ENCODE measurements at regions not wholly inside any gene's neighbourhood (a gene's known extent, or its start where the extent isn't known, plus 50 kb on each side); places are given as distances from the start of the nearest gene placed in this dataset.

DNA sequence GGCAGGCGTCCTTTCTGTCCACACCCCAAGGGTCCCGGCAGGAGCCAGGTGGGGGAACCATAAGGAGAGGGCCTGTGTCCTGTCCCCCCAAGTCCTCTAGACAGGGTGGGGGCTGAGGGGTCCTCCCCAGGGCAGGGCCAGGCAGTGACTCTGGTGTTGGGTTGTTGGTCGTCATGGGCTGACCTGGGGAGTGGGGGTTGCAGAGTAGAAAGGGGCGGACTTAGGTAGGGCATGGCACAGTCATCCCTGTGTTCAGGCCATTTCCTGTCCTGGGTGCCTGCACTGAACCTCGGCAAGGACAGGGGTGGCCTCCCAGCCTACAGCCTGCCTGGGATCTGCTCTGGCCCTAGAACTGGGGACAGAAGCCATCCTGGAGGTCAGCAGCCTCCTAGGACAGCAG lies 356.2 kb downstream of the TMEM121 start:
- Mint-ChIP-seq H3K27me3 (ENCODE audit: insufficient read depth, low read depth, poor library complexity) (peaks cover 5% of the 10 kb centered on the region), H3K4me3 (no peak overlapping the region), H3K27ac (no peak overlapping the region), H3K9me3 (peaks cover 88% of the 10 kb centered on the region), H3K4me1 (no peaks in the 10 kb centered on the region), H3K36me3 (ENCODE audit: low read depth) (peaks cover 18% of the 10 kb centered on the region)
- DNase-seq (ENCODE audit: low spot score) = no peak
- Histone ChIP-seq H3K4me1 (ENCODE audit: insufficient read depth) (no peaks in the 10 kb centered on the region), H3K4me3 (no peak overlapping the region), H3K9me2 (ENCODE audit: insufficient read depth) (no peaks in the 10 kb centered on the region), H3K79me2 (replicated peaks; ENCODE audit: insufficient read depth) (no peaks in the 10 kb centered on the region), H4K20me1 (replicated peaks; ENCODE audit: insufficient read depth) (no peaks in the 10 kb centered on the region), H3K36me3 (ENCODE audit: insufficient read depth) (no peaks in the 10 kb centered on the region), H3K4me2 (no peak overlapping the region), H3K27ac (ENCODE audit: low read depth) (no peak overlapping the region), H3F3A (replicated peaks; ENCODE audit: low read depth) (no peaks in the 10 kb centered on the region), H2AFZ (no peak overlapping the region), H3K27me3 (ENCODE audit: insufficient read depth) (no peaks in the 10 kb centered on the region)
- no peak for ATAC-seq
- TF ChIP-seq EZH2 (IDR thresholded peaks at IDR 0.05; ENCODE audit: low read depth, unreplicated experiment) (no peak), POLR2AphosphoS5 (IDR thresholded peaks at IDR 0.05; ENCODE audit: low read depth) (no peak), STAT1 (IDR thresholded peaks at IDR 0.05; ENCODE audit: unreplicated experiment) (no peak), JUNB (IDR thresholded peaks at IDR 0.05; ENCODE audit: unreplicated experiment) (no peak), CREB1 (CRISPR knock-in tag; IDR thresholded peaks at IDR 0.05; ENCODE audit: low read depth) (no peak), NANOG (IDR thresholded peaks at IDR 0.05; ENCODE audit: borderline replicate concordance) (no peak), ZNF331 (CRISPR knock-in tag; IDR thresholded peaks at IDR 0.05; ENCODE audit: low read depth) (no peak), EZH2phosphoT487 (IDR thresholded peaks at IDR 0.05; ENCODE audit: unreplicated experiment) (no peak), ZNF114 (CRISPR knock-in tag; IDR thresholded peaks at IDR 0.05) (no peak)
- TF ChIP-seq, protein P1, sequence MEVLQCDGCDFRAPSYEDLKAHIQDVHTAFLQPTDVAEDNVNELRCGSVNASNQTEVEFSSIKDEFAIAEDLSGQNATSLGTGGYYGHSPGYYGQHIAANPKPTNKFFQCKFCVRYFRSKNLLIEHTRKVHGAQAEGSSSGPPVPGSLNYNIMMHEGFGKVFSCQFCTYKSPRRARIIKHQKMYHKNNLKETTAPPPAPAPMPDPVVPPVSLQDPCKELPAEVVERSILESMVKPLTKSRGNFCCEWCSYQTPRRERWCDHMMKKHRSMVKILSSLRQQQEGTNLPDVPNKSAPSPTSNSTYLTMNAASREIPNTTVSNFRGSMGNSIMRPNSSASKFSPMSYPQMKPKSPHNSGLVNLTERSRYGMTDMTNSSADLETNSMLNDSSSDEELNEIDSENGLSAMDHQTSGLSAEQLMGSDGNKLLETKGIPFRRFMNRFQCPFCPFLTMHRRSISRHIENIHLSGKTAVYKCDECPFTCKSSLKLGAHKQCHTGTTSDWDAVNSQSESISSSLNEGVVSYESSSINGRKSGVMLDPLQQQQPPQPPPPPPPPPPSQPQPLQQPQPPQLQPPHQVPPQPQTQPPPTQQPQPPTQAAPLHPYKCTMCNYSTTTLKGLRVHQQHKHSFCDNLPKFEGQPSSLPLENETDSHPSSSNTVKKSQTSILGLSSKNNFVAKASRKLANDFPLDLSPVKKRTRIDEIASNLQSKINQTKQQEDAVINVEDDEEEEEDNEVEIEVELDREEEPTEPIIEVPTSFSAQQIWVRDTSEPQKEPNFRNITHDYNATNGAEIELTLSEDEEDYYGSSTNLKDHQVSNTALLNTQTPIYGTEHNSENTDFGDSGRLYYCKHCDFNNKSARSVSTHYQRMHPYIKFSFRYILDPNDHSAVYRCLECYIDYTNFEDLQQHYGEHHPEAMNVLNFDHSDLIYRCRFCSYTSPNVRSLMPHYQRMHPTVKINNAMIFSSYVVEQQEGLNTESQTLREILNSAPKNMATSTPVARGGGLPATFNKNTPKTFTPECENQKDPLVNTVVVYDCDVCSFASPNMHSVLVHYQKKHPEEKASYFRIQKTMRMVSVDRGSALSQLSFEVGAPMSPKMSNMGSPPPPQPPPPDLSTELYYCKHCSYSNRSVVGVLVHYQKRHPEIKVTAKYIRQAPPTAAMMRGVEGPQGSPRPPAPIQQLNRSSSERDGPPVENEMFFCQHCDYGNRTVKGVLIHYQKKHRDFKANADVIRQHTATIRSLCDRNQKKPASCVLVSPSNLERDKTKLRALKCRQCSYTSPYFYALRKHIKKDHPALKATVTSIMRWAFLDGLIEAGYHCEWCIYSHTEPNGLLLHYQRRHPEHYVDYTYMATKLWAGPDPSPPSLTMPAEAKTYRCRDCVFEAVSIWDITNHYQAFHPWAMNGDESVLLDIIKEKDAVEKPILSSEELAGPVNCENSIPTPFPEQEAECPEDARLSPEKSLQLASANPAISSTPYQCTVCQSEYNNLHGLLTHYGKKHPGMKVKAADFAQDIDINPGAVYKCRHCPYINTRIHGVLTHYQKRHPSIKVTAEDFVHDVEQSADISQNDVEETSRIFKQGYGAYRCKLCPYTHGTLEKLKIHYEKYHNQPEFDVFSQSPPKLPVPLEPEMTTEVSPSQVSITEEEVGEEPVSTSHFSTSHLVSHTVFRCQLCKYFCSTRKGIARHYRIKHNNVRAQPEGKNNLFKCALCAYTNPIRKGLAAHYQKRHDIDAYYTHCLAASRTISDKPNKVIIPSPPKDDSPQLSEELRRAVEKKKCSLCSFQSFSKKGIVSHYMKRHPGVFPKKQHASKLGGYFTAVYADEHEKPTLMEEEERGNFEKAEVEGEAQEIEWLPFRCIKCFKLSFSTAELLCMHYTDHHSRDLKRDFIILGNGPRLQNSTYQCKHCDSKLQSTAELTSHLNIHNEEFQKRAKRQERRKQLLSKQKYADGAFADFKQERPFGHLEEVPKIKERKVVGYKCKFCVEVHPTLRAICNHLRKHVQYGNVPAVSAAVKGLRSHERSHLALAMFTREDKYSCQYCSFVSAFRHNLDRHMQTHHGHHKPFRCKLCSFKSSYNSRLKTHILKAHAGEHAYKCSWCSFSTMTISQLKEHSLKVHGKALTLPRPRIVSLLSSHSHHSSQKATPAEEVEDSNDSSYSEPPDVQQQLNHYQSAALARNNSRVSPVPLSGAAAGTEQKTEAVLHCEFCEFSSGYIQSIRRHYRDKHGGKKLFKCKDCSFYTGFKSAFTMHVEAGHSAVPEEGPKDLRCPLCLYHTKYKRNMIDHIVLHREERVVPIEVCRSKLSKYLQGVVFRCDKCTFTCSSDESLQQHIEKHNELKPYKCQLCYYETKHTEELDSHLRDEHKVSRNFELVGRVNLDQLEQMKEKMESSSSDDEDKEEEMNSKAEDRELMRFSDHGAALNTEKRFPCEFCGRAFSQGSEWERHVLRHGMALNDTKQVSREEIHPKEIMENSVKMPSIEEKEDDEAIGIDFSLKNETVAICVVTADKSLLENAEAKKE (CRISPR knock-in tag; IDR thresholded peaks at IDR 0.05) = no peak
- TF ChIP-seq, protein P2, sequence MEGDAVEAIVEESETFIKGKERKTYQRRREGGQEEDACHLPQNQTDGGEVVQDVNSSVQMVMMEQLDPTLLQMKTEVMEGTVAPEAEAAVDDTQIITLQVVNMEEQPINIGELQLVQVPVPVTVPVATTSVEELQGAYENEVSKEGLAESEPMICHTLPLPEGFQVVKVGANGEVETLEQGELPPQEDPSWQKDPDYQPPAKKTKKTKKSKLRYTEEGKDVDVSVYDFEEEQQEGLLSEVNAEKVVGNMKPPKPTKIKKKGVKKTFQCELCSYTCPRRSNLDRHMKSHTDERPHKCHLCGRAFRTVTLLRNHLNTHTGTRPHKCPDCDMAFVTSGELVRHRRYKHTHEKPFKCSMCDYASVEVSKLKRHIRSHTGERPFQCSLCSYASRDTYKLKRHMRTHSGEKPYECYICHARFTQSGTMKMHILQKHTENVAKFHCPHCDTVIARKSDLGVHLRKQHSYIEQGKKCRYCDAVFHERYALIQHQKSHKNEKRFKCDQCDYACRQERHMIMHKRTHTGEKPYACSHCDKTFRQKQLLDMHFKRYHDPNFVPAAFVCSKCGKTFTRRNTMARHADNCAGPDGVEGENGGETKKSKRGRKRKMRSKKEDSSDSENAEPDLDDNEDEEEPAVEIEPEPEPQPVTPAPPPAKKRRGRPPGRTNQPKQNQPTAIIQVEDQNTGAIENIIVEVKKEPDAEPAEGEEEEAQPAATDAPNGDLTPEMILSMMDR (conservative IDR thresholded peaks at IDR 0.05; ENCODE audit: low read depth in 2 of 2) = no peak
- TF ChIP-seq, protein P3, sequence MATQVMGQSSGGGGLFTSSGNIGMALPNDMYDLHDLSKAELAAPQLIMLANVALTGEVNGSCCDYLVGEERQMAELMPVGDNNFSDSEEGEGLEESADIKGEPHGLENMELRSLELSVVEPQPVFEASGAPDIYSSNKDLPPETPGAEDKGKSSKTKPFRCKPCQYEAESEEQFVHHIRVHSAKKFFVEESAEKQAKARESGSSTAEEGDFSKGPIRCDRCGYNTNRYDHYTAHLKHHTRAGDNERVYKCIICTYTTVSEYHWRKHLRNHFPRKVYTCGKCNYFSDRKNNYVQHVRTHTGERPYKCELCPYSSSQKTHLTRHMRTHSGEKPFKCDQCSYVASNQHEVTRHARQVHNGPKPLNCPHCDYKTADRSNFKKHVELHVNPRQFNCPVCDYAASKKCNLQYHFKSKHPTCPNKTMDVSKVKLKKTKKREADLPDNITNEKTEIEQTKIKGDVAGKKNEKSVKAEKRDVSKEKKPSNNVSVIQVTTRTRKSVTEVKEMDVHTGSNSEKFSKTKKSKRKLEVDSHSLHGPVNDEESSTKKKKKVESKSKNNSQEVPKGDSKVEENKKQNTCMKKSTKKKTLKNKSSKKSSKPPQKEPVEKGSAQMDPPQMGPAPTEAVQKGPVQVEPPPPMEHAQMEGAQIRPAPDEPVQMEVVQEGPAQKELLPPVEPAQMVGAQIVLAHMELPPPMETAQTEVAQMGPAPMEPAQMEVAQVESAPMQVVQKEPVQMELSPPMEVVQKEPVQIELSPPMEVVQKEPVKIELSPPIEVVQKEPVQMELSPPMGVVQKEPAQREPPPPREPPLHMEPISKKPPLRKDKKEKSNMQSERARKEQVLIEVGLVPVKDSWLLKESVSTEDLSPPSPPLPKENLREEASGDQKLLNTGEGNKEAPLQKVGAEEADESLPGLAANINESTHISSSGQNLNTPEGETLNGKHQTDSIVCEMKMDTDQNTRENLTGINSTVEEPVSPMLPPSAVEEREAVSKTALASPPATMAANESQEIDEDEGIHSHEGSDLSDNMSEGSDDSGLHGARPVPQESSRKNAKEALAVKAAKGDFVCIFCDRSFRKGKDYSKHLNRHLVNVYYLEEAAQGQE (IDR thresholded peaks at IDR 0.05; ENCODE audit: unreplicated experiment) = no peak
- TF ChIP-seq, protein P4, sequence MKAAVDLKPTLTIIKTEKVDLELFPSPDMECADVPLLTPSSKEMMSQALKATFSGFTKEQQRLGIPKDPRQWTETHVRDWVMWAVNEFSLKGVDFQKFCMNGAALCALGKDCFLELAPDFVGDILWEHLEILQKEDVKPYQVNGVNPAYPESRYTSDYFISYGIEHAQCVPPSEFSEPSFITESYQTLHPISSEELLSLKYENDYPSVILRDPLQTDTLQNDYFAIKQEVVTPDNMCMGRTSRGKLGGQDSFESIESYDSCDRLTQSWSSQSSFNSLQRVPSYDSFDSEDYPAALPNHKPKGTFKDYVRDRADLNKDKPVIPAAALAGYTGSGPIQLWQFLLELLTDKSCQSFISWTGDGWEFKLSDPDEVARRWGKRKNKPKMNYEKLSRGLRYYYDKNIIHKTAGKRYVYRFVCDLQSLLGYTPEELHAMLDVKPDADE (IDR thresholded peaks at IDR 0.05) = no peak
